CD4-positive, alpha-beta T cell treated with Interleukin-2 at 100 ng/mL for 4 hours (primary cell): ENCODE measurements at regions not wholly inside any gene's neighbourhood (a gene's known extent, or its start where the extent isn't known, plus 50 kb on each side); places are given as distances from the start of the nearest gene placed in this dataset.
"Not testable (repeated sequence)": the region's sequence is repeated elsewhere in the genome, so short reads cannot be mapped to it uniquely, and the experiment has no call there.

Source experiments
- DNase-seq: peaks from one replicate; pipeline ENCODE4 v3.0.0-alpha.2; 2020; ENCODE audit warnings: low spot score

DNA sequence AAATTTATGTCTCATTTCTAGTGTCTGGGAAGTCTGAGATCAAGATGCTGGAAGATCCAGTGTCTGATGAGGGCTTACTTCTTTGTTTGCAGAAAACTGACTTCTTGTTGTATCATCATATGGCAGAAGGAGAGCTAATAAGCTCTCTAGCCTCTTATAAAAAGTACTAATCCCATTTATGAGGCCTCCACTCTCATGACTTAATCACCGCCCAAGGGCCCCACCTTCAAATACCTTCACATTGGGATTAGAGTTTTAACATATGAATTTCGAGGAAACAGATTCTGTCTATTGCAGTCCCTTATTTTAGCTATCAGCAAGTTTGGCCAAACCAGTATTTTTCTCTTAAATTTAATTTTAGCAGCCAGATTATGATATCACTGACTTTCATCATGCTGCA, 150.2 kb upstream of the TMPRSS15 start:
- DNase-seq: no peak

DNA sequence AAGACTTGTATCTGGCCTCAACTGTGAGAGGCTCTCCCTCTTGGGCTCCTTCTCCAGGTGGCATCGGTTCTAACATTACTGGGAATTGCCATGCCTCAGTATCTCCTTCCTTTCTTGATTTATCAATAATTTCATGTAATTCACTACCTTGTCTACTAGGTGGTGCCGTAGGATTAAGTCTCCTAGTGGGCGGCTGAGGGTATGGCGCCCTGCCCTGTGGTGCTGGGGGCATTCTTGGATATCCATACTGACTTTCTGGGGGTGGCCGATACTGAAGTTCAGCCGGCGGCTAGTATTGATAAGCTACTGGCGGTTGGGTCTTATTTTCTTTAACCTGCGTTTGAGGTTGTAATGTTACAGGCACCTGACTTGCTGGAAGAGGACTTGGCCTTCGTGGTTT, 164.2 kb upstream of the TMPRSS15 start:
- not testable (repeated sequence) for DNase-seq

- DNase-seq: no peak
Measured at GRCh38 chr21:18588001-18588662, 184.5 kb upstream of the TMPRSS15 start.

DNA sequence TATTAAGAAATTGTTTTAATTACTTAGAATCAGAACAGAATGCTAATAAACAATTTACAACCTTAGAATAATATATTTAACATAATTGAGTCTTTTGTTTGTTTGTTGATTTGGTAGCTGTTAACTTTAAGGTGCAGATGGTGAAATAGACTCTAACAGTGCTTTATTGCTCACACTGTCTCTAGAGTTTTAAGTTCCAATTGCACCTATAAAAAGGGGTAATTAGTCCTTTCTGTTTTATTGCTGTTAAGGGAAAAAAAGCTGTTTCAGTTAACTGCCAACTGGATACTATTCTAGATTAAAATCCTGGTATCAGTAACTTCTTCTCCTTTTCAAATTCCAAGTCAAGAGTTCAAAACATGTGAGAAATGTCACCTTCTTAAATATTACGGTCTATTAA, 197.6 kb upstream of the TMPRSS15 start:
- DNase-seq: no peak

DNA sequence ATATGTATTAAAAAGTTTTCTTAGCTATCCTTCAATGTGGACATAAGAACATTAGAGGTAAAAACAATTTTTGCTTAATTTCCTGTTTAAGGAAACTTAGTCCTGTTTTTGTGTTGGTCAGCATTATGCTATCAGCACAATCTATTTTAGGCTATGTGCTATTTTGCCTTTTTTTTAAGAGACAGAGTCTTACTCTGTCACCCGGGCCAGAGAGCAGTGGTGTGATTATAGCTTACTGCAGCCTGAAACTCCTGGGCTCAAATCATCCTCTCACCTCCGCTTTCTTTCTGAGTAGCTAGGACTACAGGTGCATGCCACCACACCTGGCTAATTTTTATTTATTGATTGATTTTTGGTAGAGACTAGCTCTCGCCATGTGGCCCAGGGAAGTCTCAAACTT, 199.1 kb upstream of the TMPRSS15 start:
- DNase-seq: no peak

DNA sequence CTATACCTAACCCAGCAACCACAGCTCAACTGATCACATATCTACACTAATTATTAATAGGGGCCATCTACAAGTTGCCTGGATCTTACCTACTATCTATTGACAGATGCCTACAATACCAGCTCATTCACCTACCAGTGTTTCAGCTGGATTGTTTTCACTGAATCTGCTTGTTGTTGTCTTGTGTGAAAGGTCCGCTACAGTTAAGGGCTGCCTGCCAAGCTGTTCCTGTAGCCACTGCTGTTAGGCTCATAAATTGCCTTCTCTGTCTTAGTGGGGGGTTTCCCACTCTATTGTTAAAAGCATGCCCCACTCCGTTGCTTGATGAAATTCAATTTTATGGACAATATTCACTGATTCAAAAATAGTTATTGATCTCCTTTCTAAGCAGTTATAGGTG, 199.7 kb upstream of the TMPRSS15 start:
- no peak for DNase-seq

GRCh38 chr21:18603980-18604379, 200.4 kb upstream of the TMPRSS15 start:
- no peak for DNase-seq

GRCh38 chr21:18608226-18608625, 204.6 kb upstream of the TMPRSS15 start:
- DNase-seq: no peak

- DNase-seq: no peak
Measured at GRCh38 chr21:18614303-18614702, 210.7 kb upstream of the TMPRSS15 start.

DNA sequence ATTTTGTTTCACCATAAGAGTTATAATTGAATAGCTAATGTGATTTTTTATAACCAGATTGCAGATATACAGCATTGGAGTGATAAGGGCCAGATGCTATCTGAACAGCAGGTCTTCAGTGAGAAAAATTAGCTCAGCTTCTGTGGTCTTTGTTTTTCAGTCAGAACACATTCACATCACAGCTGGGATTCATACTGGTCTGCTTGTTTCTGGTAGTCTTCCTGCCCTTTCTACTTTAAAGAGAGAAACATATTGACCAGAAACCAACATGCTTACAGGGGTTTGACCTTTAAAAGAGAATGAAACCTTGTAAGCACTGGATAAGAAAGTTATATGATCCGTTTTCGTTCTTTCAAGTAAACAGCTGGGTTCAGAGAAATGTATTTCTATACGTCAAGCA, 213.7 kb upstream of the TMPRSS15 start:
- DNase-seq: no peak

GRCh38 chr21:18620436-18620835, 216.9 kb upstream of the TMPRSS15 start:
- no peak for DNase-seq

DNA sequence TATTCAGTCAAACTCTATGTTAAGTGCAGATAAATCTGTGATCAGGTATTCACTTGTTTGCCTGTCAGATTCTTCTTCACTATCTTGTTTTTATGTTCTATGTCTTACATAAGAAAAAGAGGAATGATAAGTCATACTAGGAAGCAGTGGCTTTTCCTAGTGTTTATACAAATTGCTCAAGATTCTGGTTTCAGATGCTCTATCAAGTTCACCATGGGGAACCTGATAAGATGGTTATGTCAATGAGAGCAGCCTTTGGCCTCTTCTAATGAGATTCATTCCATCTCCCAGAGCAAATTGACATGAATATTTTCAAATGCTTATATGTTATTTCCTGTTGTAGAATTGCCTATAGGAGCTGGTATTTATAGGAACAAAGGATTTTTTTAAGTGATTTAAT, 218.8 kb upstream of the TMPRSS15 start:
- no peak for DNase-seq

- no peak for DNase-seq
Measured at GRCh38 chr21:18630446-18630845, 226.9 kb upstream of the TMPRSS15 start.

DNA sequence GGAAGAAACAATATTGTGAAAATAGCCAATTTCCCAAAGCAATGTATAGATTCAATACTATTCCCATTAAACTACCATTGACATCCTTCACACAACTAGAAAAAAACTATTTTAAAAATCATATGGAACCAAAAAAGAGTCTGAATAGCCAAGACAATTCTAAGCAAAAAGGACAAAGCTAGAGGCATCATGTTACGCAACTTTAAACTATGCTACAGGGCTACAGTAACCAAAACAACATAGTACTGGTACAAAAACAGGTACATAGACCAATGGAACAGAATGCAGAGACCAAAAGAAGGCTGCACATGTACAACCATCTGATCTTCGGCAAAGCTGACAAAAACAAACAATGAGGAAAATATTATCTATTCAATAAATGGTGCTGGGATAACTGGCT, 233.3 kb upstream of the TMPRSS15 start:
- no peak for DNase-seq

- no peak for DNase-seq
Measured at GRCh38 chr21:18646116-18646515, 242.5 kb upstream of the TMPRSS15 start.

DNA sequence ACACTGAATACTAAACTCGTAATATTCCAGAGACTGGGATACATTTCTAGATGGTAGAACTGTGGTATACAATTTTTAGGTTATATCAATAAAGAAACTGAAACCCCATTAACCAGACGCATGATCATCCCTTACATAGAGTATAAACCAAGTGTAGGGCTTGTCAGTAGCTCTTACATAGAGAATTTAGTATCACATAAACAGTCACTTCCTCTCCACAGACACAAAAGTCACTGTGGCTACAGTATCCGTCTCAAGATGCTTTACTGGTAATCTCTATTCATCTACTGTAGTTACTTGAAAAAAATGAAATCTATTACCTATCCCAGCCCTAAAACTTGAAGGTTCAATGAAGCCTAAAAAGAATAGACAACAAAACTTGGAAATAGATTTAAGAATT, 252.3 kb upstream of the TMPRSS15 start:
- DNase-seq: no peak

- DNase-seq: no peak
Measured at GRCh38 chr21:18661842-18662241, 258.3 kb upstream of the TMPRSS15 start.

DNA sequence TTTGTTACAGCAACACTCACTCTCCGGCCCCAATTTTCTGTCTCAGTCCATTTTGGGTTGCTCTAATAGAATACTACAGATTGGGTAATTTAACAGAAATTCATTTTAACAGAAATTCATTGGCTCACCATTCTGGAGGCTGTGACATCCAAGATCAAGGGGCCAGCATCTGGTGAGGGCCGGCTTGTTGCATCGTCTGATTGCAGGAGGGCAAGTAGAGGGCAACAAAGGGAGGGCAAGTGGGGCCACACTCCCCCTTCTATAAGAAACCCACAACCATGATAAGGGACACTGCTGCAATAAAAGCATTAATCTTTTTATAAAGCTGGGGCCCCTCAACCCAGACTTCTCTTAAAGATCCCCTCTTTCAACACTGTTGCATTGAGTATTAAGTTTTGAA, 260.1 kb upstream of the TMPRSS15 start:
- DNase-seq: no peak

DNA sequence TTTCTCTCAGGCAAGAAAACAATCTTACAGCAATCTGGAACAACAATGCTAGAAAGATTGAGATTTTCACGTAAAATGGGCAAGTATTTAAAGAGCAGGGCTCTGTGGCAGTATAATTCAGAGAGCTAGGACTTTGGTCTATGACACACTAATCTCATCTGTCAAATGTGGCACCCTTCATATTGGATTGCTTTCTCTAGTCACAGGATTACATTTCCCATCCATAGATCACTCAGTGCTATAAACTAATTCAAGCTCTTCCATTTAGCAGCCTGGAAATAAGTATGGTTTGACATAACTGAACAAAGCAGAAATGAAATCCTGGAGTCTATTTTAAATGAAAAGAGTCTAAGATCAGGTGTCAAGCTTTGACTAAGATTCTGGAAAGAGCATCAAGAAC, 263.1 kb upstream of the TMPRSS15 start:
- DNase-seq: no peak

DNA sequence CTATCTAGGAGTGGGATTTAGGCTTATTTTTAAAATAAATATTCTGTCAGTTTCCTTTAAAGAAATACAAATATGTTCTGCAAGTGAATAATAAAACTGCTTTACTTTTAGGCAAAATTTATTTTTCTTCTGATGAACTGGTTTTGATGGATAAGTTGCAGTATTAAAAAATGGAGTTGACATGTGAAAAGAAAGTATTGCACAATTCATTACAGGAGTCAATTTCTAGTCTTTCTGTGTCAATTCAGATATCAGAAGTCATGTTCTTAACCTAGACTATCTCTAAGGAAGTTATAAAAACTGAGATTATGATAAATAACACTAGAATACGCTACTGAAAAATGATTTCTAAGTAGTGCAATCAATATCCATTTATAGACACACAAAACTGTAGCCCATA, 270.2 kb upstream of the TMPRSS15 start:
- DNase-seq: no peak

DNA sequence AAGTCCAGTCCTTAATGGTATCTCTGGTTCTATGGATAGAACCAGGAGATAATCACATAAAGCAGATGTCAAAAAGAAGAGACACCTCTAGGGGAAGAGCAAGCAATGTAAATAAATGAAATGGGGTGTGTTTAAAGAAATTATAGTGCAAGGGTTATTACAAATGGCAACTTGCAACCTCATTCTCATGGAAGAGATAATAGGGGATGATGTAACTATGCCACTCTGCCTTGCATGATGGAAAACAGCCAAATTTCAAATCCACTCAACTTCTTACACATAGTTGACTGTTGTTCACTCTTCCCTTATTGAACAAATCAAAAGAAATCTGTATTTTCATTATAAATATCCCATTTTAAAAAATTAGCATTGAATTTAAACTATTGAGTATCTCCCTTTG, 274.0 kb upstream of the TMPRSS15 start:
- DNase-seq: no peak

GRCh38 chr21:18705971-18706370, 302.4 kb upstream of the TMPRSS15 start:
- no peak for DNase-seq

DNA sequence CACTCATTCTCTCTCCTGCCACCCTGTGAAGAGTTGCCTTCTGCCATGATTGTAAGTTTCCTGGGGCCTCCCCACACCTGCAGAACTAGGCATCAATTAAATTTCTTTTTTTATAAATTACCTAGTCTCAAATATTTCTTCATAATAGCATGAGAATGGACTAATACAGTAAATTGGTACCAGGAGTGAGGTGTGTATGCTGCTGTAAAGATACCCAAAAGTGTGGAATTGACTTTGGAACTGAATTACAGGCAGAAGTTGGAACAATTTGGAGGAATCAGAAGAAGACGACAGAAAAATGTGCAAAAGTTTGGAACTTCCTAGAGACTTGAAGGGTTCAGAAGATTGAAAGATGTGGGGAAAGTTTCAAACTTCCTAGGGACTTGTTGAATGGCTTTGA, 308.1 kb upstream of the TMPRSS15 start:
- no peak for DNase-seq

- DNase-seq: no peak
Measured at GRCh38 chr21:18715606-18716005, 312.0 kb upstream of the TMPRSS15 start.
